GM19463 (cell line): ENCODE measurements at regions not wholly inside any gene's neighbourhood (a gene's known extent, or its start where the extent isn't known, plus 50 kb on each side); places are given as distances from the start of the nearest gene placed in this dataset.

Source experiments
- ATAC-seq: cut with Tn5 transposase; IDR thresholded peaks from one replicate; pipeline ENCODE4 v1.9.1; 2021; ENCODE audit warnings: mild to moderate bottlenecking, moderate library complexity; ENCODE audit not compliant: unreplicated experiment

DNA sequence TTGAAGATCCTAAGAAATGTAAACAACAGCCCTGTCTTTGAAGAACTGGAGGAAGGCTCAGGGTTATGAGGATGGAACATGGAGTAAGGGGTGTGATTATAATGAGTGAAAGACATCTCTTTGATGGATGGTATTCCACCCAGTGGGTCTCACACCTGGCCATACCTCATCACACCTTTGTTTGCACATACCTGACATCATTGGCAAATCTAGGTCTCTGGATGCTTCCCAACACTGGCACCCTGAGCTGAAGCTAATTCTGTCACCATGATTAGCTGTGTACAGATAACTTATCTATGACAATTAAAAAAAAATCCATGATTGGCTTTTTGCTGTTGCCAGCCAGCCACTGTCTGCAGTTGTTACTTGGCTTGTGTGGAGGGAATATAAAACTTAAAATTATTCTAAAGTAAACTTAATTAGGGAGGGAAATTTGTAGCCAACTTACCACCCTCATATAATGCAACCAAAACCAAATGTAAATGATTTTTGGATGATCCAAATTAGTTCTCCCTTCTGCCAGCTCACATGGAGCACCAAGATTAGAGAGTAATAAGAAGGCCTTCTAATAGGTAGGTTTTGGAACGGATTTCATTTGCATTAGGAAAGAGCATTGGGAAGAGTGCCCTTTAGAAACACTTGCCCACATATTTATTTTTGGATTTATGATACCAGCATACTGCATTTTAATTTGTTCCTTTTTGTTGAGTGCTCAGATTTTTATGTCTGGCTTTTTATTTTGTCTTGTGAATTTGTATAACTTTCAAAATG lies 249.5 kb downstream of the SOX4 start:
- ATAC-seq, result no peak

DNA sequence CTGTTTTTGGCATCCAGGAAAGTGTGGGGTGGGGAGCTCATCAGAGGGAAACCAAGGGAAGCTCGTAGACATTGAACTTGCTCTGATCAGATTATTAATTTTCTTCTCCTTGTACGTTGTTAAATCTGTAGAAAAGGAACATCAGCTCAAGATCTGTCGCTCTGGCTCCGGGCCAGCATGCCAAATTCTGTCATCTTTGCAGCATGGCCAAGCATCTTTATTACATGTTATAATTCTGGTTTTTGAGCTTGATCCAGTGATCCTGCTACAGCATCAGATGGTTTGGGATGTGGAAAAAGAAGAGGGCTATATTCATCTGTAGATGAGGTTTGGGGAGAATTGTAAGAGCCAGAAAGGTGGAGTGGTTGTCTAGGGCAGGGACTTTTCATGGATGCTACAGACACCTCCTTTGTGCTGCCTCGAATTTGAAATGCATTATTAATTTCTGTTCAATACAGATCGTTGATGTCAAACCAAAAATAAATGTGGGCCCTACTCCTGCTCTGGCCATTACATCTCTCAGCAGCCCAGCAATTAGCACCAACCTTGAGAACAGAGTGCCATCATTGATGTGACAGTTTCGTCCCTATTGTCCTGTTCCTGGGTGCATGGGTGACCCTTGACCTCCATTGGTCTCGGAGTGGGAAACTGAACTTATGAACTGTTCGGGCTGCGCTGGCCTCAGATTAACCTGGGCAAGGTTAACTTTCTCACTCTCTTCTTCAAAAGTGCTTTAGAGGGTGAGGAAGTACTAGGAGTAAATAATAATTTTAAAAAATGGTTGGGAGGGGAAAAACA lies 250.8 kb downstream of the SOX4 start:
- ATAC-seq, result no peak

DNA sequence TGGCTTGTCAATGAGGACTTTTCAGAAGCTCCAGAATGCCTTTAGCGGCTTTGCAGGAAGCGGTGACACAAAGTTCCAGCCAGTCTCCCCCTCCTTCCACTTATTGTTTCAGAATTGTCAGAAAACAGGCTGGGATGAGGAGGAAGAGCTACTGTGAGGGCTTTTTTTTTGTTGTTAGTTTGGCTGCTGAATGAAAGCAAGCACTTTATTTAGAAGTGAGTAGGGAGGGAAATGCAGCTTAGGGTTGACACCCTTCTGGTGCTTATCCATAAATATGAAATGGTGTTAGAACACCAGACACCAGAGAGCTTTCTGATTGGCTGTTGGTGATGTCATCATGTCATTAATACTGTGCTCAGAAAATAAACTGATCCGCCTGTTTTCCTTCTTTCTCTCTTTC lies 251.5 kb downstream of the SOX4 start:
- no peak for ATAC-seq

DNA sequence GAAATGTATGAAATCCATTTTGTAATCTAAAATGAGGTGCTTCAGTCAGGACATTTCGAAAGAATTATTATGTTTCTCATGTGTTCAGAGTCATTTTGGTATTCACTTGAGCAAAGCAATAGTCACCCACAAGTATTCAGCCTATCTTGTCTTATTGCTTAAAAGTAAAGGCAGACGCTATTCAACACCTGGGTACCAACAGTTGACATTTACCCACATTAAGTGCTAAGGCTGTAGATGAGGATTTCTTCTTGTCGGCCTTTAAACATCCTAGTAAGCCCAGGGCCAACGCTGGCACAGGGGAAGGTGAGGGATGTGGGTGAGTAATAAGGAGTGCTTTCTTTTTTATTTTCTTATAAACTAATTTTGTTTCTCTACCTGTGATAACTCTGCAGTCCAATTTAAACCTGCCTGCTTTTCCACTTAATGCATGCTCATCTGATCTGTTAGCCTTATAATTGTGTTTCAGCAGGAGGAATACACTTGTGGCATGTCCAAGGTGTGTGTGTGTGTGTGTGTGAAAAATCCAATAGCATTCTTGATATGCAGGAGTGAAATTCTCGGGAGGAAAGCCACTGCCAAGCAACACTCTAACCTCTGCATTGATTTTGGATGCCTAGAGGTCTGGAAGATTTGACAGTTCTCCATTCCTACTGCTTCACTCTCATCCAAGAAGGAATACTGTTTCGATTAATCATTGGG lies 252.0 kb downstream of the SOX4 start:
- ATAC-seq, result no peak

DNA sequence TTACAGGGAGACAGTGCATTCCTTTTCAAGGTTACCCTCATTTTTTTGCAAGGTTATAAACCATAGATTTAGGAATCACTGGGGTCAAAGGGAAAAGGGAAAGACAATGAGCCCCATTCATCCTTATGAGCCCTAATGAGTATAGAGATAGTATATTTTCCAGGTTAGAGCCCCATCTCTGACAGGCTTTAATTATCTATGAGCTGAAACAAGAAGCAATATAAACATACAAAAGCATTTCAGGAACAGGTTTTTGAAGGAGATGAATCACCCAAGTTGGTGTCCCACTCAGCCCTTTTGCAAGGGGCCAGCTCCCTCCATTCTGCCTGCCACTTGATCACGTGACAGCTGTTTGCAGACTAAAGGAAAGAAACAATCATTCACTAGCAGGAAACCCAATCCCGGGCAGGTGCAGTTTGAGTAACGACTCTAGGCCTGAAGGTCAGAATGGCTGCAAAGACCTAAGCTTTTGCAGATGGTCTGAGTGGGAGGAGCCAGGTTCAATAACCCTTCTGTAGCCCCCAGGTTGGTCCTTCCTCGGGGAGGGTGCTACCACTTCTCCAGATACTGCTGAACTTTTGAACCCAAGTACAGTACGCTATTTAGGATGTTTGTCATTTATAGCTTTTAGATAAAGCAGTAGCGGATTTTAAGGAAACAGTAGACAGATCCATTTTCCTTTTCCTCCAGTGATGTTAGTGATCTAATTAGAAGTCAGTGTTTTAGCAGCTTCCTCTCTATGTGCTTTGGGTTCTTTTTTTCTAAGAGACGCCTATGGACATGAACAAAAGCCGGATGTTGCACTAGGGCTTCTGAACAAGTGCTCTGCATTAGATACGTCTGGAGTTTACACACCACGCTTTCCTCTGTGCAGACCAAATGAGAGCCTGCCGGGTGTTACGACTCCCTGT lies 253.2 kb downstream of the SOX4 start:
- no peak for ATAC-seq

DNA sequence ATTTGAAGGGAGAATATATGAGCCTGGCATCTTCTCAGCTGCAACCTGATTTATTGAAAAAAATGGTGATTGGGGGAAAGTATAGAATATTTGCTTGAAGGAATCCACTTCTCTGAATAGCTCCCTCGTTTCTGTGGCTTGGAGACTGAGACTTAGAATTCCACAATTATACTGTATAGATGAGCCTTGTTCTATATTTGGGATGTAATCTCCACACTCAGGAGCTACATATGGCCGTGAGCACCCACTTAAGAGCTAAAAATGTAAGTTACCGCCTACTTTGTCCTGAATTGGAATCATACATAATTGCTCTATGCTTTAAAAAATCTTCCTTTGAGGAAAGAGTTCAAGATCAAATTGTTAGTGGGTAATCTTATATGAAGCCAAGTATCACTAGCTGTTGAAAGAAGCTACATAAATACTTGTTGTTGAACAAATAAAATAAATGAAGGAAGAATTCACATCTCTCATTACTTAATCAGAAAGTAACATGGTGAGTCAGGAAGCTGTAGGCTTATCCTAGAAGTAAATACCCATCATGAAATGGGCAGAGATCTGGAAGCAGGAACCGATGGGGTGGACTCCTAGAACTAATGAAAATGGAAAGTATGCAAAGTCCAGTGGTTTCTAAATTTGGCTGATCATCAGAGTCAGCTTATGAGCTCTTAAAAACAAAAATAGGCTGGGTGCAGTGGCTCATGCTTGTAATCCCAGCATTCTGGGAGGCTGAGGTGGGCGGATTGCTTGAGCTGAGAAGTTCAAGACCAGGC lies 254.3 kb downstream of the SOX4 start:
- no peak for ATAC-seq

DNA sequence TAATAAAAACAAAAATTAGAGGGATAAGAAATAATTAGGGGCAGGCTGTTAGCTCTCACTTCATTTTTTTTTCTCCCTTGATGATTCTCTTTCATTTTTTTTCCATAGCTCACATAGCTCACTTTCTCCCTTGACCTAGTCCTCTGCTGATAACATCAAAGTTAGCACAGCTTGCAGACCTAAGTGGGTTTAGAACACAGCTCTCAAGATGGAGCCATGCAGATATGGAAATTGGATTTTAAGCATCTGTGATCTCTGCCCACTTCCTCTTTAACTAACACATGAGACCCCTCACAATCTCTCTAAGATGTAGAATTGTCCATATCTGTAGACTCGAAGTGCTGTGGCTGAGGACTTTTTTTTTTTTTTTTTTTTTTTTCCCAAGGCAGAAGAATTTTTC lies 257.1 kb downstream of the SOX4 start:
- no peak for ATAC-seq

DNA sequence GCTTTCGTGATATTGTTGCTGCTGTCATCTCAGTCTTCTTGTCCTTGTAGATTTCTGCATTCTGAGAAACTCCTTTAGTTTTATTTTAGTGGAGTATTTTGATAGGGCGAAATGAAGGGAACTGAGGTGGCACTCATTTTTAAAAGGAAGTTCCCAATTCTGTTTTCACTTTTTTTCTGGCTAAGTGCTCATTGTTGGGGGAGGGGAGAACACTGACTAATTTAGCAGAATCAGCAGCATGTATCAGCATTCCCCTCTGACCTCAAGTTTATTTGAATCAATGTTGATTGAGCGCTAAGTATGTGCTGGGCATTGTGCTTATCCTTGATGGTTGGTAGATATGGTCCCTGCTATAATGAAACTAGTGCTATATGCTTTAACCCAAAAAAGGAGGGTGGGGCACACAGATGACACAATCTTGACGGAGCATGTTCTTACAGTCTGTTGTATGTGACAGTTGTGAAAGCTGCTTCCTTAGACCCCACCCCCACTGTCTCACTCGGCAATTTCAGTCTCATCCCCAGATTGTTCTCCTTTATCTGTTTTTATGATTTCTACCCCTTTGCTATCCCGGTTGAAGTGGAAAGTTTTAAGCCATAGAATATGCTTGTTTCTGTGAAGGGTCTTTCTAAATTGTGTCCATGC lies 262.4 kb downstream of the SOX4 start:
- ATAC-seq, result no peak

DNA sequence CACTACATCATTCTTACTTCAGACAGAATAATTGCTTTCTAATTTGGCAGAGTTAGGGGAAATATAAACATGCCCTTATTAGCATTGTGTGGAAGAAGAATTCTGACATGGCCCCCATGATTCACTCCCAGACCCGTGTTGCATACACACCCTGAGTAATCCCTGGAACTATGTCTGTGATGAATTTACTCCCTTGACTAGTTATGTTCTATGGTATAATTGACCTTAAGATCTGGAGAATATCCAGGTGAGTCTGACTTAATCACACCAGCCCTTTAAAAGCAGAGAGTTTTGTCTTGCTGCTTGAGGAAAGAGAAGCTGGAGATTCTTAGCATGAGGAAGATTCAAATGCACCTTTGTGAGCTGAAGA lies 262.9 kb downstream of the SOX4 start:
- ATAC-seq, result no peak

DNA sequence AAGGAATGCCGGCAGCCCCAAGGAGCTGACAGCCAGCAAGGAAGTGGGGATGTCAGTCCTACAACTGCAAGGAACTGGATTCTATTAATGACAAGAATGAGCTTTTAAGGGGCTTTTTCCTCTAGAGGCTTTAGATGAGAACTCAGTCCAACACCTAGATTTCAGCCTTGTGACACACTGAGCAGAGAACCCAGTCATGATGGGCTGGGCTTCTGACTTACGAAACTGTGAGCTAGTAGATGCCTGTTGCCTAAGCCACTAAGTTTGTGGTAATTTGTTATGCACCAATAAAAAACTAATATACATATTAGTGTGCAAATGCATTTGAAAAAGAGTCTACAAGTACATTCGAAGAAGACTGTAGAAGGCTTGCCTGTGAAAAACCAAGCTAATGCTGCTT lies 263.3 kb downstream of the SOX4 start:
- no peak for ATAC-seq

DNA sequence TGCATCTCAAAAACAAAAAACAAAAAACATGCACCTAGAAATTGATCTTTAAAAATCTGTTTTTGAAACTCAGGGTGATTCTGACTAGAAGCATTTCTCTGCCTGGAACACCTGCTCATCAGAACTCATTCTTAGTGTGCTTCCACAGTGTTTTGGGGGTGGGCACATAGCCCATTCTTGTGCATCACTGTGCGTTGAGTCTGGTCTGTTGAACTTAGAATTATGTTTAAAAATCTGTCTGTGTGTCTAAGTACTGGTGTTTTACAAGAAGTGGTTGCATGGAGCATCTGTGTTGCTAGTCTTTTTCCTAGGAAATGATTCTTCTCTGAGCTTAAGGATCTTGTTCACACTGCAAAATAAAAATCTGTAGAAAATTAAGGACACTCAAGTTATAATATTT lies 264.5 kb downstream of the SOX4 start:
- no peak for ATAC-seq

DNA sequence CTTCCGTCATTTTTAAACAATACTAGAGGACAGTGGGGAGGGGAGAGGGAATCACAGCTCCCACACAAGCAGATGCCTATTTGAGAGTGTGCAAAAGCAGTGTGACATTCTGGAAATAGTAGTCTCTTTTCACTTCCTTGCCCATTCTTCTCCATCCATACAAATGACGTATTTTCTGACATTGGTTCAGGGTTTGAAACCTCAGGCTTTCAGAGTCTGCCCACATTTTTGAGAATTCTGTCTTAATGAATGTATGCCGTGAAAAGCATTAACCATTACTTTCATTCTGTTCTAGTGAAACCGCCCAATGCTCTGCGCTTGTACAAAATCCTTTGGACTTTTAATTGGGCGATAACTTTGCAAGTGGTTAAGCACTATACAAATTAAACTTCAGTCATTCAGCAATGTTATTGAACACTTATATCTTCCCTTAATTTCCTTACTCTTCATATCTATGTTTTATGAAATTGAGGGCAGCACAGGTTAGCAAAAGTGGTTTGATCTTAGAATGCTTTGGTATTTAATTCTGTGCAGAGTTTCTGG lies 265.7 kb downstream of the SOX4 start:
- ATAC-seq, result no peak

DNA sequence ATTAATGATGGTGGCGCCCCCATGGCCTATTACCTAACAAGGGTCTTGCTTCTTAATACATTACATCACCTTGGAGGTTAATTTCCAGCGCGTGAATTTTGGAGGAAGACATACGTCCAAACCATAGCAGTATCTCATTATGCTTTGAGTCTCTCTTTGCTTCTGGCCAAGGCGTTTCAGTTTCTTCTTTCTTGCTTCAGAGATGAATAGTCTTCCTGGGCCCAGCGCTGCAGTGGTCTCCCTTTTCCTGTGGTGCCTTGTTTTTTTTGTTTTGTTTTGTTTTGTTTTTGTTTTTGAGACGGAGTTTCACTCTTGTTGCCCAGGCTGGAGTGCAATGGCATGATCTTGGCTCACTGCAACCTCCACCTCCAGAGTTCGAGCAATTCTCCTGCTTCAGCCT lies 268.4 kb downstream of the SOX4 start:
- no peak for ATAC-seq

DNA sequence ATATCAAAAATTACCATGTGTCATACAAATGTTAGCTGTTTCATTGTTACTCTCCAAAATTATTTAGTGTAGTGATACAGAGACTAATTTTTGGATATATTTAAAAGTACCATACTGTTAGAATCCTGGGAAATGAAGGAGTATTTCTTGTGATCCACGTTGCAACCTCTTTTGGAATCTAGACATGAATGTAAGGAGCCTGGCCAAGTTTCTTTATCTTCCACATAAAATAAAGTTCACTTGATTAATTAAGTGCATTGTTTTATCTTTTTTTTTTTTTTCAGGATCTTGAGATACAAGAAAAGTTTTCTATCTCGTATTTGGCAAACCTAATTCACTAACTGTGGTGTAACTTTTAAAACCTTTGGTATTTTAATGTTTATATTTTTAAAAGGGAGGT lies 270.7 kb downstream of the SOX4 start:
- no peak for ATAC-seq

DNA sequence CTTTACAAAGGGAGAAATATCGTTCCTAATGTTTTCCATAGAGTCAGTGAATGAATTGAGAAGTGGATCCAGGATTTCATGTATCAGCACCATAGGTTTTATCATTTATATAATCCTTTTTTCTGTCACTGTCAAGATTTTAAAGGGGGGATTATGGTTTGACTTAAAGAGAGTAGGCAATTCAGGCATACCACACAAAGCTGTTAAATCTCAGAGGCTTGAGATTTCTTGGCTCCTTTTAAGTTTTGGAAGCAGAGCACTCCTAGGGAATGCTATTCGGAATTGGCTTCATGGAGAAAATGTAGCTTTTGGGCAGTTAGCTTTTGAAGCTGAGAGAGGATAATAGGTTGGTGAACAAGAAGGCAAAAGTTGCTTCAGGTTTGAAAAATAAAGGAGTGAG lies 274.7 kb downstream of the SOX4 start:
- no peak for ATAC-seq

DNA sequence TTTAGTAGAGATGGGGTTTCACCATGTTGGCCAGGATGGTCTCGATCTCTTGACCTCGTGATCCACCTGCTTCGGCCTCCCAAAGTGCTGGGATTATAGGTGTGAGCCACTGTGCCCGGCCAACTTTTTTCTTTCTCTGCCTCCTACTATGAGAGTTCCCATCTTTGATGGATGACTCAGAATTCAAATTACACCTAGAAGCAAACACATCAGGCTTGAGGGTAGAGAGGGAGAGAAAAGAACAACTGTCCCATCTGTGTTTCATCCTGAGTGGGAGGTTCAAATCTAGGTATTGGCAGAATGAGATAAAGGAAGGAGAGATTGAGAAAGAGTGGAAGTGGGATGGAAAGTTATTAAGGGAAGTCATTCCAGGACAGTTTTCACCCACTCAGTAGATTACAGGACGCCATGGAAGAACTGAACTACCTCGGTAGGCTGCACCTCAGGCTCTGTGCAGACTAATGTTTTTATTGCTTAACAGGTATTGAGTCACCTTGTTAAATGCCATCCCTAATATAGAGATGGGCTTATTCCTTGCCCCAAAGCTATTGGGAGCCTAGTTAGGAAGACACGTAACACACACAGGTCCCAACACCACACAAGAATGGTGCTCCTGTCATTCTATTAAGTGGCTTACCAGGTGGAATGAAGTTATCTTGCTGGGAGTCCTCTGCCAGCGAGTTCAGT lies 275.7 kb downstream of the SOX4 start:
- no peak for ATAC-seq

DNA sequence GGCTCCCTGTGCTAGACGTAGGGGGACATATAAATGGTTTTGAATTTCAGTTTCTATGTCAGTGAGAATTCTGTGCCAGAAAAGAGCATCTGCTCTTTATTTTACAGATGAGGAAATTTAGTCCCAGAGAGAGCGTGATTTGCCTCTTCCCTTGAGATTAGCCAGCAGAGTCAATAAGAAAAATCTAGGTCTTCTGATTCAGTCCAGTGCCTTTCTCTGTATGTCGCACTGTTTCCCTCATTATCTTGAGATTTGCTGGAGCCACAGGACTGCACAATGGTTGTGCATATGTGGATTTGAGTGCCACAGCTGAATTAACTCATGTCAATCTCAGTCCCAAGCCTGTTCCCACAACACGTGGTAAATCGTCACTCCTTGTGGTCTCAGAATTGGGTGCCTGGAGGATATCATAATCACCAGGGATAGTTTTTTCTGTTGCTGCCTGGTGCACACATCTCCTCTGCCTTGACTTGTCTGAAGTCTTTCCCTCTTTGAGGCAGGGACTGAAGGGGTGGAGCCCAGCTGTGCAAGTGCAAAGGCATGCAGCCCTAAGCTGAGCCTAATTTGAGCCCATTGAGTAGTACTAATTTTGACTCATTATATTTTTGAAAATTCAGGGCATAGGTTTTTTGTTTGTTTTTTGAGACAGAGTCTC lies 276.7 kb downstream of the SOX4 start:
- ATAC-seq, result no peak

DNA sequence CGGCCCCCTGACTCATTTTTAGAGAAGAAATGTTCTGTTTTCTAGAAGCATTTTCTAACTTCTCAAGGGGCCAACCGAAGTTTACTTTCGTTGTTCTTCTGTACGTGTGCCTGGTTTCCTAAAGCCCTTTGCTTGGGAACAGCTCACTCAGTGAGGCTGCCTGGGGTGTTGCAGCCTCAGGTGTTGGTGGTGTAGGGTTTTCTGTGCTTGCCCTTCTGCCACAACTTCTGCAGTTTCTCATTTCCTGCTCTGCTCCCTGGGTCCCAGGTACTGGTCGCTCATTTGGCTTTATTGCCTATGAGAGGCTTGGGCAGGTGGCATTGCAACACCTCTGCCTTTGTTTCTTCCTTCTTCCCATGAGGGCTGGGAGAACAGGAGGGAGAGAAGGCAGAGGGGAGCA lies 278.3 kb downstream of the SOX4 start:
- ATAC-seq, result no peak
